Liver (tissue), 8 donors: ENCODE measurements at regions not wholly inside any gene's neighbourhood (a gene's known extent, or its start where the extent isn't known, plus 50 kb on each side); places are given as distances from the start of the nearest gene placed in this dataset.

Source experiments
- DNase-seq: peaks from one replicate; pipeline ENCODE4 v3.0.0-alpha.2; 2017; ENCODE audit warnings: low spot score
- H3K27ac ChIP-seq, 2 donors: one replicate each; pipeline ENCODE4 v1.7.0; 2013; ENCODE audit warnings: inconsistent platforms in 2 of 2, low read length in 2 of 2, control low read depth in 1 of 2, low read depth in 1 of 2, mild to moderate bottlenecking in 1 of 2
- H3K27me3 ChIP-seq, 4 donors: one replicate each; pipeline versions ENCODE4 v1.6.1 to v1.7.0; 2013; ENCODE audit warnings: low read length in 3 of 4, inconsistent platforms in 1 of 4, mild to moderate bottlenecking in 1 of 4, moderate library complexity in 1 of 4; ENCODE audit not compliant: control insufficient read depth in 4 of 4, insufficient read depth in 4 of 4
- H3K36me3 ChIP-seq, 4 donors: one replicate each; pipeline versions ENCODE4 v1.6.1 to v1.7.0; 2013; ENCODE audit warnings: low read length in 3 of 4, mild to moderate bottlenecking in 3 of 4, low read depth in 1 of 4, moderate library complexity in 1 of 4; ENCODE audit not compliant: control insufficient read depth in 4 of 4, insufficient read depth in 3 of 4
- H3K4me1 ChIP-seq, 4 donors: one replicate each; pipeline versions ENCODE4 v1.6.1 to v1.7.0; 2013; ENCODE audit warnings: low read length in 3 of 4, mild to moderate bottlenecking in 3 of 4, moderate library complexity in 1 of 4; ENCODE audit not compliant: control insufficient read depth in 4 of 4, insufficient read depth in 4 of 4
- H3K4me3 ChIP-seq, 3 donors: one replicate each; pipeline versions ENCODE4 v1.6.1 to v1.7.0; 2013; ENCODE audit warnings: low read length in 3 of 3, control low read depth in 1 of 3, low read depth in 1 of 3, mild to moderate bottlenecking in 1 of 3
- H3K9ac ChIP-seq, 2 donors: one replicate each; pipeline ENCODE4 v1.7.0; 2013; ENCODE audit warnings: low read length in 2 of 2, mild to moderate bottlenecking in 2 of 2, moderate library complexity in 2 of 2, control low read depth in 1 of 2, low read depth in 1 of 2
- H3K9me3 ChIP-seq, 4 donors: one replicate each; pipeline versions ENCODE4 v1.6.1 to v1.7.0; 2013; ENCODE audit warnings: low read length in 3 of 4; ENCODE audit not compliant: control insufficient read depth in 4 of 4
- ATF3 ChIP-seq: IDR thresholded peaks from 2 replicates; pipeline ENCODE4 v1.6.1; 2016; ENCODE audit warnings: antibody characterized with exemption
- CTCF ChIP-seq: fragments of 150-350 bp; IDR thresholded peaks from 2 replicates; pipeline ENCODE4 v1.5.1; 2017; ENCODE audit warnings: improper control_type of control experiment, low read depth, low read length; ENCODE audit not compliant: missing input control
- EGR1 ChIP-seq, 2 donors: IDR thresholded peaks; 2 replicates each; pipeline ENCODE4 v1.6.1; 2016 to 2018; ENCODE audit warnings: antibody characterized with exemption in 2 of 2, low read depth in 2 of 2
- FOXA2 ChIP-seq: IDR thresholded peaks from 2 replicates; pipeline ENCODE4 v1.6.1; 2016; ENCODE audit warnings: antibody characterized with exemption
- GABPA ChIP-seq, 2 donors: IDR thresholded peaks in 1 of 2; conservative IDR thresholded peaks in 1 of 2; 2 replicates each; pipeline ENCODE4 v1.6.1; 2016; ENCODE audit warnings: antibody characterized with exemption in 2 of 2, mild to moderate bottlenecking in 1 of 2, moderate library complexity in 1 of 2
- HNF4A ChIP-seq, 2 donors: conservative IDR thresholded peaks; 2 replicates each; pipeline ENCODE4 v1.6.1; 2016; ENCODE audit warnings: antibody characterized with exemption in 2 of 2, mild to moderate bottlenecking in 2 of 2
- HNF4G ChIP-seq: IDR thresholded peaks from 2 replicates; pipeline ENCODE4 v1.6.1; 2016; ENCODE audit warnings: antibody characterized with exemption
- JUND ChIP-seq, 2 donors: IDR thresholded peaks; 2 replicates each; pipeline ENCODE4 v1.6.1; 2016; ENCODE audit warnings: antibody characterized with exemption in 2 of 2
- MAX ChIP-seq: IDR thresholded peaks from 2 replicates; pipeline ENCODE4 v1.6.1; 2016; ENCODE audit warnings: antibody characterized with exemption
- NR2F2 ChIP-seq: IDR thresholded peaks from 2 replicates; pipeline ENCODE4 v1.6.1; 2016; ENCODE audit warnings: antibody characterized with exemption
- RAD21 ChIP-seq, 2 donors: IDR thresholded peaks; 2 replicates each; pipeline ENCODE4 v1.6.1; 2016; ENCODE audit warnings: antibody characterized with exemption in 2 of 2, mild to moderate bottlenecking in 2 of 2
- REST ChIP-seq: IDR thresholded peaks from 2 replicates; pipeline ENCODE4 v1.6.1; 2016; ENCODE audit warnings: antibody characterized with exemption, mild to moderate bottlenecking
- RXRA ChIP-seq, 2 donors: IDR thresholded peaks; 2 replicates each; pipeline ENCODE4 v1.6.1; 2017 to 2018; ENCODE audit warnings: antibody characterized with exemption in 2 of 2, mild to moderate bottlenecking in 1 of 2
- SP1 ChIP-seq: IDR thresholded peaks from 2 replicates; pipeline ENCODE4 v1.6.1; 2018; ENCODE audit warnings: antibody characterized with exemption, mild to moderate bottlenecking
- TAF1 ChIP-seq: conservative IDR thresholded peaks from 2 replicates; pipeline ENCODE4 v1.6.1; 2016; ENCODE audit warnings: antibody characterized with exemption, mild to moderate bottlenecking
- YY1 ChIP-seq: IDR thresholded peaks from 2 replicates; pipeline ENCODE4 v1.6.1; 2016; ENCODE audit warnings: antibody characterized with exemption, mild to moderate bottlenecking
- ZBTB33 ChIP-seq: IDR thresholded peaks from 2 replicates; pipeline ENCODE4 v1.6.1; 2016; ENCODE audit warnings: antibody characterized with exemption
- WGBS: extraction: QIAGEN DNeasy Blood & Tissue Kit; methylation state at CpG from one replicate; pipeline ENCODE4 v1.1.7; 2013; 5-methylcytosine and 5-hydroxymethylcytosine counted together
- donor health status: healthy.
- donor health status: healthy.
- donor health status: healthy.
- donor health status: healthy.
- donor health status: healthy.

- no peak for TF ChIP-seq HNF4A (conservative IDR thresholded peaks at IDR 0.05)
- no peak for TF ChIP-seq TAF1
- no peak for TF ChIP-seq MAX
- TF ChIP-seq RAD21 (IDR thresholded peaks at IDR 0.05) = no peak
- TF ChIP-seq YY1 = no peak
- TF ChIP-seq CTCF = no peak
- TF ChIP-seq GABPA (IDR thresholded peaks at IDR 0.05 in 1 of 2, conservative IDR thresholded peaks at IDR 0.05 in 1 of 2) = no peak
- TF ChIP-seq JUND (IDR thresholded peaks at IDR 0.05) = no peak
Observed at GRCh38 chr16:27730661-27731210, 180.8 kb downstream of the KATNIP start (continued).

GRCh38 chr16:27735031-27735430 lies 185.1 kb downstream of the KATNIP start:
- H3K27me3 ChIP-seq = no peaks in the 10 kb centered on the region
- H3K4me1 ChIP-seq = no peaks in the 10 kb centered on the region
- peaks cover 0 to under 1% (median 0%) of the 10 kb centered on the region in 4 donors for H3K36me3 ChIP-seq
- H3K4me3 ChIP-seq = no peak overlapping the region
- H3K27ac ChIP-seq = no peak overlapping the region
- TF ChIP-seq NR2F2 = no peak
- TF ChIP-seq RAD21 (IDR thresholded peaks at IDR 0.05) = no peak
- no peak for TF ChIP-seq EGR1 (IDR thresholded peaks at IDR 0.05; ENCODE audit: low read depth in 2 of 2)
- no peak for TF ChIP-seq ATF3
- no peak for TF ChIP-seq CTCF
- TF ChIP-seq REST = no peak
- TF ChIP-seq GABPA (IDR thresholded peaks at IDR 0.05 in 1 of 2, conservative IDR thresholded peaks at IDR 0.05 in 1 of 2) = no peak
- TF ChIP-seq TAF1 = no peak
- no peak for TF ChIP-seq ZBTB33
- TF ChIP-seq FOXA2 = no peak
- TF ChIP-seq SP1 = no peak
- no peak for TF ChIP-seq YY1
- TF ChIP-seq RXRA (IDR thresholded peaks at IDR 0.05) = no peak
- no peak for TF ChIP-seq JUND (IDR thresholded peaks at IDR 0.05)
- TF ChIP-seq MAX = no peak
- TF ChIP-seq HNF4G = no peak
- H3K9me3 ChIP-seq = no peaks in the 10 kb centered on the region
- no peak for DNase-seq
- no peak overlapping the region for H3K9ac ChIP-seq
- 96% methylated on average over 5 of the region's 5 CpGs for WGBS
